ENCODE measurements at regions not wholly inside any gene's neighbourhood (a gene's known extent, or its start where the extent isn't known, plus 50 kb on each side); places are given as distances from the start of the nearest gene placed in this dataset.

GRCh38 chr6:156508923-156509322 lies 268.3 kb upstream of the ARID1B start:
- no peak overlapping the region for H3K4me3 ChIP-seq (ENCODE audit: low read depth, low read length)

GRCh38 chr6:156508126-156508525 lies 269.1 kb upstream of the ARID1B start:
- Histone ChIP-seq H3K27me3 (no peaks in the 10 kb centered on the region), H3K4me3 (ENCODE audit: low read depth, low read length) (no peak overlapping the region), H3K9me3 (no peaks in the 10 kb centered on the region)

More at GRCh38 chr6:156508923-156509322, 268.3 kb upstream of the ARID1B start:
- Histone ChIP-seq H3K36me3 (no peaks in the 10 kb centered on the region), H3K4me1 (no peaks in the 10 kb centered on the region), H3K9me3 (no peaks in the 10 kb centered on the region), H3K27me3 (no peaks in the 10 kb centered on the region)
- DNase-seq = no peak
- TF ChIP-seq, protein P1, sequence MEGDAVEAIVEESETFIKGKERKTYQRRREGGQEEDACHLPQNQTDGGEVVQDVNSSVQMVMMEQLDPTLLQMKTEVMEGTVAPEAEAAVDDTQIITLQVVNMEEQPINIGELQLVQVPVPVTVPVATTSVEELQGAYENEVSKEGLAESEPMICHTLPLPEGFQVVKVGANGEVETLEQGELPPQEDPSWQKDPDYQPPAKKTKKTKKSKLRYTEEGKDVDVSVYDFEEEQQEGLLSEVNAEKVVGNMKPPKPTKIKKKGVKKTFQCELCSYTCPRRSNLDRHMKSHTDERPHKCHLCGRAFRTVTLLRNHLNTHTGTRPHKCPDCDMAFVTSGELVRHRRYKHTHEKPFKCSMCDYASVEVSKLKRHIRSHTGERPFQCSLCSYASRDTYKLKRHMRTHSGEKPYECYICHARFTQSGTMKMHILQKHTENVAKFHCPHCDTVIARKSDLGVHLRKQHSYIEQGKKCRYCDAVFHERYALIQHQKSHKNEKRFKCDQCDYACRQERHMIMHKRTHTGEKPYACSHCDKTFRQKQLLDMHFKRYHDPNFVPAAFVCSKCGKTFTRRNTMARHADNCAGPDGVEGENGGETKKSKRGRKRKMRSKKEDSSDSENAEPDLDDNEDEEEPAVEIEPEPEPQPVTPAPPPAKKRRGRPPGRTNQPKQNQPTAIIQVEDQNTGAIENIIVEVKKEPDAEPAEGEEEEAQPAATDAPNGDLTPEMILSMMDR (IDR thresholded peaks at IDR 0.05; ENCODE audit: low read depth, low read length) = no peak

GRCh38 chr6:156507656-156508055 lies 269.5 kb upstream of the ARID1B start:
- no peak for DNase-seq
- TF ChIP-seq, protein P1 (IDR thresholded peaks at IDR 0.05; ENCODE audit: low read depth, low read length) = no peak
- Histone ChIP-seq H3K27me3 (no peaks in the 10 kb centered on the region), H3K4me1 (no peaks in the 10 kb centered on the region), H3K4me3 (ENCODE audit: low read depth, low read length) (no peak overlapping the region), H3K9me3 (no peaks in the 10 kb centered on the region), H3K36me3 (no peaks in the 10 kb centered on the region)

More at GRCh38 chr6:156508126-156508525, 269.1 kb upstream of the ARID1B start:
- no peak for DNase-seq
- TF ChIP-seq, protein P1 (IDR thresholded peaks at IDR 0.05; ENCODE audit: low read depth, low read length) = no peak
- H3K4me1 ChIP-seq = no peaks in the 10 kb centered on the region
- H3K36me3 ChIP-seq = no peaks in the 10 kb centered on the region

- no peaks in the 10 kb centered on the region for H3K9me3 ChIP-seq
- H3K27me3 ChIP-seq = no peaks in the 10 kb centered on the region
- no peak overlapping the region for H3K4me3 ChIP-seq (ENCODE audit: low read depth, low read length)
- TF ChIP-seq, protein P1 (IDR thresholded peaks at IDR 0.05; ENCODE audit: low read depth, low read length) = no peak
- no peaks in the 10 kb centered on the region for H3K4me1 ChIP-seq
- no peak for DNase-seq
- H3K36me3 ChIP-seq = no peaks in the 10 kb centered on the region
Observed at GRCh38 chr6:156507106-156507505, 270.1 kb upstream of the ARID1B start.

GRCh38 chr6:156502969-156503504 lies 274.1 kb upstream of the ARID1B start:
- Histone ChIP-seq H3K4me1 (no peaks in the 10 kb centered on the region), H3K9me3 (no peaks in the 10 kb centered on the region), H3K27me3 (no peaks in the 10 kb centered on the region), H3K36me3 (no peaks in the 10 kb centered on the region), H3K4me3 (ENCODE audit: low read depth, low read length) (no peak overlapping the region)
- DNase-seq = no peak
- TF ChIP-seq, protein P1 (IDR thresholded peaks at IDR 0.05; ENCODE audit: low read depth, low read length) = no peak

GRCh38 chr6:156497618-156498017 lies 279.6 kb upstream of the ARID1B start:
- H3K9me3 ChIP-seq = no peaks in the 10 kb centered on the region
- peaks cover 3% of the 10 kb centered on the region; the same call in 1 of the 2 replicates for H3K4me1 ChIP-seq
- TF ChIP-seq, protein P1 (IDR thresholded peaks at IDR 0.05; ENCODE audit: low read depth, low read length) = no peak
- no peaks in the 10 kb centered on the region for H3K36me3 ChIP-seq
- no peaks in the 10 kb centered on the region for H3K27me3 ChIP-seq
- no peak overlapping the region for H3K4me3 ChIP-seq (ENCODE audit: low read depth, low read length)
- DNase-seq = no peak

Measured in BE2C (cell line).